ENCODE measurements at regions not wholly inside any gene's neighbourhood (a gene's known extent, or its start where the extent isn't known, plus 50 kb on each side); places are given as distances from the start of the nearest gene placed in this dataset.

- no peaks in the 10 kb centered on the region for H3K36me3 Mint-ChIP-seq
- no peak for DNase-seq (ENCODE audit: extremely low spot score, unreplicated experiment)
- H3K4me3 Mint-ChIP-seq: no peak overlapping the region
- H3K9me3 Mint-ChIP-seq: peaks cover 4% of the 10 kb centered on the region
- no peaks in the 10 kb centered on the region for H3K27me3 Mint-ChIP-seq
- no peak overlapping the region for H3K27ac Mint-ChIP-seq
- H3K4me1 Mint-ChIP-seq (ENCODE audit: unreplicated experiment): peaks cover 2% of the 10 kb centered on the region
- TF ChIP-seq CTCF (conservative IDR thresholded peaks at IDR 0.05): no peak
These were observed 513.0 kb downstream of the XIRP2 start for GRCh38 chr2:167401309-167401708.

- no peak for TF ChIP-seq CTCF (conservative IDR thresholded peaks at IDR 0.05)
- Mint-ChIP-seq H3K4me3 (no peak overlapping the region), H3K27ac (no peak overlapping the region), H3K4me1 (ENCODE audit: unreplicated experiment) (no peaks in the 10 kb centered on the region), H3K36me3 (no peaks in the 10 kb centered on the region), H3K27me3 (no peaks in the 10 kb centered on the region), H3K9me3 (peaks cover 4% of the 10 kb centered on the region)
- DNase-seq (ENCODE audit: extremely low spot score, unreplicated experiment): no peak
These were observed 512.3 kb downstream of the XIRP2 start for GRCh38 chr2:167400546-167400945.

- TF ChIP-seq CTCF (conservative IDR thresholded peaks at IDR 0.05): no peak
- Mint-ChIP-seq H3K27ac (no peak overlapping the region), H3K4me3 (no peak overlapping the region), H3K9me3 (peaks cover 4% of the 10 kb centered on the region), H3K27me3 (no peaks in the 10 kb centered on the region), H3K4me1 (ENCODE audit: unreplicated experiment) (peaks cover 5% of the 10 kb centered on the region), H3K36me3 (no peaks in the 10 kb centered on the region)
- no peak for DNase-seq (ENCODE audit: extremely low spot score, unreplicated experiment)
These were observed 510.6 kb downstream of the XIRP2 start for GRCh38 chr2:167398873-167399272.

GRCh38 chr2:167388901-167389300 is 500.6 kb downstream of the XIRP2 start:
- Mint-ChIP-seq H3K27ac (no peak overlapping the region), H3K4me3 (no peak overlapping the region), H3K36me3 (no peaks in the 10 kb centered on the region), H3K4me1 (ENCODE audit: unreplicated experiment) (peaks cover 5% of the 10 kb centered on the region), H3K27me3 (no peaks in the 10 kb centered on the region), H3K9me3 (no peaks in the 10 kb centered on the region)
- no peak for TF ChIP-seq CTCF (conservative IDR thresholded peaks at IDR 0.05)
- no peak for DNase-seq (ENCODE audit: extremely low spot score, unreplicated experiment)

- Mint-ChIP-seq H3K27ac (no peak overlapping the region), H3K4me1 (ENCODE audit: unreplicated experiment) (peaks cover 5% of the 10 kb centered on the region), H3K27me3 (no peaks in the 10 kb centered on the region), H3K36me3 (no peaks in the 10 kb centered on the region), H3K4me3 (no peak overlapping the region), H3K9me3 (no peaks in the 10 kb centered on the region)
- TF ChIP-seq CTCF (conservative IDR thresholded peaks at IDR 0.05): no peak
- DNase-seq (ENCODE audit: extremely low spot score, unreplicated experiment): no peak
These were observed 500.2 kb downstream of the XIRP2 start for GRCh38 chr2:167388497-167388896.

GRCh38 chr2:167386694-167387093 is 498.4 kb downstream of the XIRP2 start:
- Mint-ChIP-seq H3K27me3 (no peaks in the 10 kb centered on the region), H3K4me3 (no peak overlapping the region), H3K27ac (no peak overlapping the region), H3K36me3 (no peaks in the 10 kb centered on the region), H3K9me3 (no peaks in the 10 kb centered on the region), H3K4me1 (ENCODE audit: unreplicated experiment) (peaks cover 5% of the 10 kb centered on the region)
- no peak for DNase-seq (ENCODE audit: extremely low spot score, unreplicated experiment)
- no peak for TF ChIP-seq CTCF (conservative IDR thresholded peaks at IDR 0.05)
